GM12873 (cell line): ENCODE measurements at regions not wholly inside any gene's neighbourhood (a gene's known extent, or its start where the extent isn't known, plus 50 kb on each side); places are given as distances from the start of the nearest gene placed in this dataset.

Experiments used
- CTCF ChIP-seq: IDR thresholded peaks from 2 replicates; pipeline ENCODE4 v1.5.1; 2012; ENCODE audit warnings: low read depth, mild to moderate bottlenecking, moderate library complexity, low read length, control low read depth; ENCODE audit not compliant: insufficient read depth; ENCODE audit errors: missing control alignments

GRCh38 chr1:88371436-88372023 lies 312.5 kb upstream of the PKN2 start:
- TF ChIP-seq CTCF: no peak

GRCh38 chr1:88375977-88376376 lies 308.1 kb upstream of the PKN2 start:
- no peak for TF ChIP-seq CTCF

GRCh38 chr1:88376421-88376820 lies 307.7 kb upstream of the PKN2 start:
- TF ChIP-seq CTCF: no peak

- no peak for TF ChIP-seq CTCF
Observed at GRCh38 chr1:88378560-88378959, 305.5 kb upstream of the PKN2 start.

GRCh38 chr1:88394958-88395357 lies 289.1 kb upstream of the PKN2 start:
- no peak for TF ChIP-seq CTCF

GRCh38 chr1:88398338-88398737 lies 285.7 kb upstream of the PKN2 start:
- TF ChIP-seq CTCF: no peak

- TF ChIP-seq CTCF: no peak
Observed at GRCh38 chr1:88399690-88400089, 284.4 kb upstream of the PKN2 start.
